CD4-positive, alpha-beta T cell treated with Interleukin-21 for 1 hour (primary cell): ENCODE measurements at regions not wholly inside any gene's neighbourhood (a gene's known extent, or its start where the extent isn't known, plus 50 kb on each side); places are given as distances from the start of the nearest gene placed in this dataset.
"Not testable (repeated sequence)": the region's sequence is repeated elsewhere in the genome, so short reads cannot be mapped to it uniquely, and the experiment has no call there.

Experiments used
- DNase-seq: peaks from one replicate; pipeline ENCODE4 v3.0.0-alpha.2; 2020

GRCh38 chr22:45061332-45061731 lies 51.5 kb upstream of the PHF21B start:
- no peak for DNase-seq

GRCh38 chr22:45064313-45065278 lies 54.8 kb upstream of the PHF21B start:
- DNase-seq, result no peak

GRCh38 chr22:45065726-45066125 lies 55.9 kb upstream of the PHF21B start:
- DNase-seq, result no peak

GRCh38 chr22:45067731-45068130 lies 57.9 kb upstream of the PHF21B start:
- no peak for DNase-seq

GRCh38 chr22:45069925-45070324 lies 60.1 kb upstream of the PHF21B start:
- no peak for DNase-seq

GRCh38 chr22:45071618-45072017 lies 61.8 kb upstream of the PHF21B start:
- no peak for DNase-seq

GRCh38 chr22:45072322-45072903 lies 62.6 kb upstream of the PHF21B start:
- DNase-seq, result no peak

- no peak for DNase-seq
Measured at GRCh38 chr22:45073064-45073463, 63.3 kb upstream of the PHF21B start.

- no peak for DNase-seq
Measured at GRCh38 chr22:45077286-45077685, 67.5 kb upstream of the PHF21B start.

GRCh38 chr22:45077826-45078334 lies 68.1 kb upstream of the PHF21B start:
- no peak for DNase-seq

- DNase-seq, result no peak
Measured at GRCh38 chr22:45082795-45083194, 73.0 kb upstream of the PHF21B start.

GRCh38 chr22:45083659-45084305 lies 74.0 kb upstream of the PHF21B start:
- DNase-seq, result no peak

GRCh38 chr22:45084400-45084920 lies 74.7 kb upstream of the PHF21B start:
- DNase-seq, result no peak

- no peak for DNase-seq
Measured at GRCh38 chr22:45087802-45088201, 75.9 kb upstream of the NUP50 start.

GRCh38 chr22:45088576-45088975 lies 75.1 kb upstream of the NUP50 start:
- no peak for DNase-seq

- no peak for DNase-seq
Measured at GRCh38 chr22:45090497-45090910, 73.2 kb upstream of the NUP50 start.

- no peak for DNase-seq
Measured at GRCh38 chr22:45091254-45091854, 72.4 kb upstream of the NUP50 start.

- DNase-seq, result not testable (repeated sequence)
Measured at GRCh38 chr22:45091875-45092274, 71.8 kb upstream of the NUP50 start.

GRCh38 chr22:45092644-45093043 lies 71.1 kb upstream of the NUP50 start:
- no peak for DNase-seq

- no peak for DNase-seq
Measured at GRCh38 chr22:45093609-45094008, 70.1 kb upstream of the NUP50 start.

- DNase-seq, result no peak
Measured at GRCh38 chr22:45094081-45094720, 69.5 kb upstream of the NUP50 start.

- DNase-seq, result no peak
Measured at GRCh38 chr22:45094825-45095224, 68.9 kb upstream of the NUP50 start.
